HCT116 (cell line): ENCODE measurements at regions not wholly inside any gene's neighbourhood (a gene's known extent, or its start where the extent isn't known, plus 50 kb on each side); places are given as distances from the start of the nearest gene placed in this dataset.

ENCODE experiments used
- ATAC-seq: fragments of 200-7000 bp; cut with Tn5 transposase; 2 replicates; pipeline ENCODE4 v1.9.1; 2020; ENCODE audit warnings: mild to moderate bottlenecking, moderate library complexity
- BruUV-seq: library from RNA; stranded (reverse); fragments of 400-500 nt; replicated peaks from 2 replicates; lab custom pipeline; 2021; lab: Mats Ljungman, UMichigan
- CTCF ChIA-PET: fragments of 300-600 bp; sonication (Branson Sonifier 250); formaldehyde crosslinking; loops from one replicate; lab custom pipeline; 2021; ENCODE audit warnings: antibody characterized with exemption; lab: Charles Lee
- POLR2A ChIA-PET: fragments of 300-600, 350-600 bp; sonication (Branson Sonifier 250); formaldehyde crosslinking; loops from one replicate; lab custom pipeline; 2021; ENCODE audit warnings: antibody characterized with exemption; lab: Charles Lee
- RAD21 ChIA-PET, 2 experiments: fragments of 300-600 bp; sonication (Branson Sonifier 250); formaldehyde crosslinking; loops; one replicate each; lab custom pipeline; 2023; ENCODE audit warnings: low total read pairs in 2 of 2; ENCODE audit not compliant: uncharacterized antibody in 2 of 2, unreplicated experiment in 2 of 2, low non-redundant PET in 1 of 2; lab: Charles Lee
- DNase-seq: peaks from one replicate; pipeline ENCODE4 v3.0.0-alpha.2; 2010; ENCODE audit warnings: low read depth, low spot score
- H2AFZ ChIP-seq: fragments of 200-600 bp; shearing (Covaris generic), sonication (generic); 2 replicates; pipeline ENCODE4 v1.6.1; 2017; ENCODE audit warnings: low read depth, mixed run types, mixed read lengths, antibody characterized with exemption, low read length; ENCODE audit not compliant: poor library complexity, severe bottlenecking
- H3K27ac ChIP-seq: 2 replicates; pipeline ENCODE4 v1.5.1; 2012; ENCODE audit warnings: low read depth, low read length
- H3K27me3 ChIP-seq: fragments of 200-600 bp; sonication (generic); 2 replicates; pipeline ENCODE4 v1.6.1; 2016; ENCODE audit warnings: mixed run types, low read length, mixed read lengths; ENCODE audit not compliant: insufficient read depth
- H3K36me3 ChIP-seq, 2 experiments: fragments of 200-500 bp in 1 of 2; fragments of 200-600 bp in 1 of 2; sonication (Bioruptor generic) in 1 of 2; sonication (generic) in 1 of 2; 2 replicates each; pipeline versions ENCODE4 v1.5.1 to v1.6.1; 2014 to 2016; ENCODE audit warnings: low read length in 2 of 2, inconsistent platforms in 1 of 2, mixed read lengths in 1 of 2, mixed run types in 1 of 2; ENCODE audit not compliant: insufficient read depth in 2 of 2, control insufficient read depth in 1 of 2
- H3K4me1 ChIP-seq, 2 experiments: fragments of 200-600 bp in 1 of 2; sonication (generic) in 1 of 2; 2 replicates each; pipeline versions ENCODE4 v1.5.1 to v1.6.1; 2012 to 2017; ENCODE audit warnings: low read length in 2 of 2, inconsistent platforms in 1 of 2, mild to moderate bottlenecking in 1 of 2, mixed read lengths in 1 of 2, mixed run types in 1 of 2, moderate library complexity in 1 of 2; ENCODE audit not compliant: insufficient read depth in 2 of 2, control insufficient read depth in 1 of 2
- H3K4me2 ChIP-seq: fragments of 200-600 bp; sonication (generic); 2 replicates; pipeline ENCODE4 v1.6.1; 2017; ENCODE audit warnings: mixed run types, low read length, mixed read lengths
- H3K4me3 ChIP-seq, 2 experiments: fragments of 200-600 bp in 1 of 2; sonication (generic) in 1 of 2; replicated peaks in 1 of 2; 2 replicates each; pipeline ENCODE4 v1.5.1; 2011 to 2016; ENCODE audit warnings: low read length in 2 of 2, control low read depth in 1 of 2, low read depth in 1 of 2, mild to moderate bottlenecking in 1 of 2, mixed read lengths in 1 of 2, mixed run types in 1 of 2
- H3K79me2 ChIP-seq: fragments of 200-600 bp; sonication (generic); 2 replicates; pipeline ENCODE4 v1.6.1; 2017; ENCODE audit warnings: mild to moderate bottlenecking, mixed run types, low read length, moderate library complexity, mixed read lengths; ENCODE audit not compliant: insufficient read depth
- H3K9ac ChIP-seq: fragments of 200-600 bp; sonication (generic); 2 replicates; pipeline ENCODE4 v1.6.1; 2016; ENCODE audit warnings: low read length, mixed read lengths
- H3K9me2 ChIP-seq: fragments of 200-600 bp; sonication (generic), shearing (Covaris generic); 2 replicates; pipeline ENCODE4 v1.6.1; 2017; ENCODE audit warnings: mixed run types, mild to moderate bottlenecking, moderate library complexity; ENCODE audit not compliant: insufficient read depth
- H3K9me3 ChIP-seq, 2 experiments: fragments of 200-500 bp in 1 of 2; fragments of 200-600 bp in 1 of 2; sonication (Bioruptor generic) in 1 of 2; sonication (generic) in 1 of 2; 2 replicates each; pipeline ENCODE4 v1.6.1; 2014 to 2017; ENCODE audit warnings: low read length in 2 of 2, mixed read lengths in 2 of 2, inconsistent platforms in 1 of 2, low read depth in 1 of 2, mild to moderate bottlenecking in 1 of 2, mixed run types in 1 of 2, moderate library complexity in 1 of 2; ENCODE audit not compliant: control insufficient read depth in 1 of 2, insufficient read depth in 1 of 2
- H4K20me1 ChIP-seq: fragments of 200-600 bp; sonication (generic), shearing (Covaris generic); 2 replicates; pipeline ENCODE4 v1.6.1; 2017; ENCODE audit warnings: mixed run types, mild to moderate bottlenecking, moderate library complexity; ENCODE audit not compliant: insufficient read depth
- CBX3 ChIP-seq: IDR thresholded peaks from 2 replicates; pipeline ENCODE4 v1.6.1; 2012; ENCODE audit warnings: low read depth
- CTCF ChIP-seq, 3 experiments: fragments of 200-600 bp in 1 of 3; sonication (generic) in 1 of 3; IDR thresholded peaks in 2 of 3; conservative IDR thresholded peaks in 1 of 3; 2 replicates each; pipeline ENCODE4 v1.5.1; 2012 to 2017; ENCODE audit warnings: low read depth in 2 of 3, low read length in 2 of 3, antibody characterized with exemption in 1 of 3, borderline replicate concordance in 1 of 3, control low read depth in 1 of 3, mild to moderate bottlenecking in 1 of 3, mixed read lengths in 1 of 3, mixed run types in 1 of 3, moderate library complexity in 1 of 3; ENCODE audit not compliant: insufficient read depth in 1 of 3
- JUND ChIP-seq: IDR thresholded peaks from 2 replicates; pipeline ENCODE4 v1.6.1; 2012
- POLR2A ChIP-seq: IDR thresholded peaks from 2 replicates; pipeline ENCODE4 v1.7.0; 2011; ENCODE audit warnings: borderline replicate concordance; ENCODE audit not compliant: insufficient read depth, insufficient read length; ENCODE audit errors: extremely low read depth
- POLR2AphosphoS5 ChIP-seq: IDR thresholded peaks from 2 replicates; pipeline ENCODE4 v1.6.1; 2011; ENCODE audit warnings: mild to moderate bottlenecking, low read depth, low read length, moderate library complexity
- RAD21 ChIP-seq: IDR thresholded peaks from 2 replicates; pipeline ENCODE4 v1.6.1; 2012; ENCODE audit warnings: low read depth, mild to moderate bottlenecking
- SIN3A ChIP-seq: IDR thresholded peaks from 2 replicates; pipeline ENCODE4 v1.6.1; 2012; ENCODE audit warnings: low read depth
- SP1 ChIP-seq: IDR thresholded peaks from 2 replicates; pipeline ENCODE4 v1.6.1; 2012; ENCODE audit warnings: low read depth
- SRF ChIP-seq: IDR thresholded peaks from 2 replicates; pipeline ENCODE4 v1.6.1; 2012; ENCODE audit warnings: low read depth
- YY1 ChIP-seq: IDR thresholded peaks from 2 replicates; pipeline ENCODE4 v1.6.1; 2011; ENCODE audit warnings: low read length, low read depth, moderate library complexity, mild to moderate bottlenecking; ENCODE audit not compliant: insufficient replicate concordance; ENCODE audit errors: extremely low read depth
- ZFX ChIP-seq: fragments of 450-650 bp; IDR thresholded peaks from 2 replicates; pipeline ENCODE4 v1.6.1; 2017
- intact Hi-C: fragments of 100-400 bp; cut with micrococcal nuclease; formaldehyde crosslinking; loops from 2 replicates; pipeline ENCODE4 v1.10.0; 2022
- TF ChIP-seq, protein P1 (sequence below): IDR thresholded peaks from 2 replicates; pipeline ENCODE4 v1.6.1; 2012; ENCODE audit warnings: low read depth
- TF ChIP-seq, protein P2 (sequence below): IDR thresholded peaks from 2 replicates; pipeline ENCODE4 v1.6.1; 2011; ENCODE audit warnings: mild to moderate bottlenecking, low read length, moderate library complexity; ENCODE audit not compliant: insufficient replicate concordance; ENCODE audit errors: extremely low read depth

DNA sequence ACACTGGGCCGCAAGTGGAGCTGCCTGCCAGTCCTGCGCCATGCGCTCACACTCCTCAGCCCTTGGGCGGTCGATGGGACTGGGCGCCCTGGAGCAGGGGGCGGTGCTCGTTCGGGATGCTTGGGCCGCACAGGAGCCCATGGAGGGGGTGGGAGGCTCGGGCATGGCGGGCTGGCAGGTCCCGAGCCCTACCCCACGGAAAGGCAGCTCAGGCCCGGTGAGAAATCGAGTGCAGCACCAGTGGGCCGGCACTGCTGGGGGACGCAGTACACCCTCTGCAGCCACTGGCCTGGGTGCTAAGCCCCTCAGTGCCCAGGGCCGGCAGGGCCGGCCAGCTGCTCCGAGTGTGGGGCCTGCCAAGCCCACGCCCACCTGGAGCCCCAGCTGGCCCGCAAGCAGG lies 328.7 kb upstream of the LRRC4C start:
- H3K36me3 ChIP-seq, result no peaks in the 10 kb centered on the region
- BruUV-seq, result no TSS peak
- ChIA-PET RAD21 (no interaction called here), CTCF (no interaction called here), POLR2A (no interaction called here)
- DNase-seq (no peak), ATAC-seq (no peak)
- H2AFZ ChIP-seq, result no peak overlapping the region
- TF ChIP-seq, protein P1, sequence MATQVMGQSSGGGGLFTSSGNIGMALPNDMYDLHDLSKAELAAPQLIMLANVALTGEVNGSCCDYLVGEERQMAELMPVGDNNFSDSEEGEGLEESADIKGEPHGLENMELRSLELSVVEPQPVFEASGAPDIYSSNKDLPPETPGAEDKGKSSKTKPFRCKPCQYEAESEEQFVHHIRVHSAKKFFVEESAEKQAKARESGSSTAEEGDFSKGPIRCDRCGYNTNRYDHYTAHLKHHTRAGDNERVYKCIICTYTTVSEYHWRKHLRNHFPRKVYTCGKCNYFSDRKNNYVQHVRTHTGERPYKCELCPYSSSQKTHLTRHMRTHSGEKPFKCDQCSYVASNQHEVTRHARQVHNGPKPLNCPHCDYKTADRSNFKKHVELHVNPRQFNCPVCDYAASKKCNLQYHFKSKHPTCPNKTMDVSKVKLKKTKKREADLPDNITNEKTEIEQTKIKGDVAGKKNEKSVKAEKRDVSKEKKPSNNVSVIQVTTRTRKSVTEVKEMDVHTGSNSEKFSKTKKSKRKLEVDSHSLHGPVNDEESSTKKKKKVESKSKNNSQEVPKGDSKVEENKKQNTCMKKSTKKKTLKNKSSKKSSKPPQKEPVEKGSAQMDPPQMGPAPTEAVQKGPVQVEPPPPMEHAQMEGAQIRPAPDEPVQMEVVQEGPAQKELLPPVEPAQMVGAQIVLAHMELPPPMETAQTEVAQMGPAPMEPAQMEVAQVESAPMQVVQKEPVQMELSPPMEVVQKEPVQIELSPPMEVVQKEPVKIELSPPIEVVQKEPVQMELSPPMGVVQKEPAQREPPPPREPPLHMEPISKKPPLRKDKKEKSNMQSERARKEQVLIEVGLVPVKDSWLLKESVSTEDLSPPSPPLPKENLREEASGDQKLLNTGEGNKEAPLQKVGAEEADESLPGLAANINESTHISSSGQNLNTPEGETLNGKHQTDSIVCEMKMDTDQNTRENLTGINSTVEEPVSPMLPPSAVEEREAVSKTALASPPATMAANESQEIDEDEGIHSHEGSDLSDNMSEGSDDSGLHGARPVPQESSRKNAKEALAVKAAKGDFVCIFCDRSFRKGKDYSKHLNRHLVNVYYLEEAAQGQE, result no peak
- no peak for TF ChIP-seq POLR2A
- no peak for TF ChIP-seq SRF
- TF ChIP-seq CBX3, result no peak
- no peak for TF ChIP-seq YY1
- no peak for TF ChIP-seq ZFX
- TF ChIP-seq SIN3A, result no peak
- TF ChIP-seq RAD21, result no peak
- TF ChIP-seq, protein P2, sequence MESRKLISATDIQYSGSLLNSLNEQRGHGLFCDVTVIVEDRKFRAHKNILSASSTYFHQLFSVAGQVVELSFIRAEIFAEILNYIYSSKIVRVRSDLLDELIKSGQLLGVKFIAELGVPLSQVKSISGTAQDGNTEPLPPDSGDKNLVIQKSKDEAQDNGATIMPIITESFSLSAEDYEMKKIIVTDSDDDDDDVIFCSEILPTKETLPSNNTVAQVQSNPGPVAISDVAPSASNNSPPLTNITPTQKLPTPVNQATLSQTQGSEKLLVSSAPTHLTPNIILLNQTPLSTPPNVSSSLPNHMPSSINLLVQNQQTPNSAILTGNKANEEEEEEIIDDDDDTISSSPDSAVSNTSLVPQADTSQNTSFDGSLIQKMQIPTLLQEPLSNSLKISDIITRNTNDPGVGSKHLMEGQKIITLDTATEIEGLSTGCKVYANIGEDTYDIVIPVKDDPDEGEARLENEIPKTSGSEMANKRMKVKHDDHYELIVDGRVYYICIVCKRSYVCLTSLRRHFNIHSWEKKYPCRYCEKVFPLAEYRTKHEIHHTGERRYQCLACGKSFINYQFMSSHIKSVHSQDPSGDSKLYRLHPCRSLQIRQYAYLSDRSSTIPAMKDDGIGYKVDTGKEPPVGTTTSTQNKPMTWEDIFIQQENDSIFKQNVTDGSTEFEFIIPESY, result no peak
- no peak for TF ChIP-seq JUND
- TF ChIP-seq SP1, result no peak
- no peak for TF ChIP-seq CTCF (IDR thresholded peaks at IDR 0.05 in 2 of 3, conservative IDR thresholded peaks at IDR 0.05 in 1 of 3; ENCODE audit: borderline replicate concordance in 1 of 3, insufficient read depth in 1 of 3, low read depth in 2 of 3, low read length in 2 of 3)
- TF ChIP-seq POLR2AphosphoS5, result no peak
- no peaks in the 10 kb centered on the region for H4K20me1 ChIP-seq
- no peaks in the 10 kb centered on the region for H3K4me1 ChIP-seq
- H3K79me2 ChIP-seq, result no peaks in the 10 kb centered on the region
- intact Hi-C loops, result no loop called here
- no peak overlapping the region for H3K4me2 ChIP-seq
- no peaks in the 10 kb centered on the region for H3K27me3 ChIP-seq
- peaks cover 8 to 12% of the 10 kb centered on the region in 2 experiments; a peak in 2 of 4 replicates for H3K9me3 ChIP-seq
- H3K27ac ChIP-seq, result no peak overlapping the region
- no peak overlapping the region for H3K9ac ChIP-seq
- H3K4me3 ChIP-seq, result no peak overlapping the region
- H3K9me2 ChIP-seq, result no peaks in the 10 kb centered on the region
